Endothelial cell of umbilical vein (primary cell): ENCODE measurements at regions not wholly inside any gene's neighbourhood (a gene's known extent, or its start where the extent isn't known, plus 50 kb on each side); places are given as distances from the start of the nearest gene placed in this dataset.

Source experiments
- CTCF ChIP-seq, 2 donors: IDR thresholded peaks; 1 replicate in 1 of 2; 2 replicates in 1 of 2; pipeline ENCODE4 v1.5.1; 2011; ENCODE audit warnings: low read length in 2 of 2, mild to moderate bottlenecking in 2 of 2, moderate library complexity in 2 of 2, control low read depth in 1 of 2, inconsistent platforms in 1 of 2, low read depth in 1 of 2; ENCODE audit not compliant: insufficient read depth in 1 of 2; ENCODE audit errors: extremely low read depth in 1 of 2
- MAX ChIP-seq: IDR thresholded peaks from 2 replicates; pipeline ENCODE4 v1.6.1; 2011; ENCODE audit not compliant: insufficient read depth, insufficient read length
- POLR2AphosphoS5 ChIP-seq: IDR thresholded peaks from 2 replicates; pipeline ENCODE4 v1.6.1; 2012; ENCODE audit warnings: low read depth, mild to moderate bottlenecking, control low read depth, low read length, moderate library complexity; ENCODE audit not compliant: insufficient read depth

- TF ChIP-seq MAX (no peak), CTCF (IDR thresholded peaks at IDR 0.05; ENCODE audit: extremely low read depth in 1 of 2, insufficient read depth in 1 of 2, low read depth in 1 of 2, low read length in 2 of 2) (no peak), POLR2AphosphoS5 (no peak)
Observed at GRCh38 chr17:36842963-36843558, 94.2 kb upstream of the LHX1 start.
